Breast epithelium (tissue), 4 donors: ENCODE measurements at regions not wholly inside any gene's neighbourhood (a gene's known extent, or its start where the extent isn't known, plus 50 kb on each side); places are given as distances from the start of the nearest gene placed in this dataset.
A peak's percentile ranks its signal among the peaks of the same experiment; 100 is the strongest.

ENCODE experiments used
- DNase-seq, 2 donors: peaks; one replicate each; pipeline ENCODE4 v3.0.0-alpha.2; 2019; ENCODE audit warnings: low spot score in 2 of 2
- H3K27ac ChIP-seq, 2 donors: fragments of 200-600 bp; sonication (generic) in 1 of 2; one replicate each; pipeline ENCODE4 v1.5.1; 2016 to 2019; ENCODE audit warnings: mild to moderate bottlenecking in 1 of 2
- H3K27me3 ChIP-seq, 2 donors: fragments of 200-600 bp; sonication (generic) in 1 of 2; one replicate each; pipeline versions ENCODE4 v1.5.1 to v1.6.0; 2017 to 2019; ENCODE audit warnings: control low read depth in 1 of 2, mild to moderate bottlenecking in 1 of 2
- H3K36me3 ChIP-seq: fragments of 200-600 bp; one replicate; pipeline ENCODE4 v1.5.1; 2019
- H3K4me1 ChIP-seq, 2 donors: fragments of 200-600 bp; sonication (generic); one replicate each; pipeline ENCODE4 v1.5.1; 2016 to 2019; ENCODE audit warnings: control low read depth in 1 of 2
- H3K4me3 ChIP-seq, 3 donors: fragments of 200-600 bp; sonication (generic); 1 replicate in 2 of 3; 2 replicates in 1 of 3; pipeline ENCODE4 v1.5.1; 2016 to 2019; ENCODE audit warnings: mild to moderate bottlenecking in 3 of 3, moderate library complexity in 2 of 3
- H3K9me3 ChIP-seq, 2 donors: fragments of 200-600 bp; sonication (generic) in 1 of 2; one replicate each; pipeline ENCODE4 v1.5.1; 2016 to 2019; ENCODE audit warnings: control low read depth in 1 of 2
- CTCF ChIP-seq, 3 donors: fragments of 450-650 bp; IDR thresholded peaks; one replicate each; pipeline ENCODE4 v1.5.1; 2016 to 2017; ENCODE audit warnings: antibody characterized with exemption in 3 of 3, mild to moderate bottlenecking in 3 of 3, moderate library complexity in 3 of 3
- POLR2A ChIP-seq: fragments of 450-650 bp; IDR thresholded peaks from one replicate; pipeline ENCODE4 v1.6.1; 2016; ENCODE audit warnings: antibody characterized with exemption, mild to moderate bottlenecking, moderate library complexity
- POLR2AphosphoS5 ChIP-seq, 3 donors: sonication (generic); formaldehyde crosslinking; IDR thresholded peaks; one replicate each; pipeline ENCODE4 v1.6.1; 2017; ENCODE audit warnings: antibody characterized with exemption in 3 of 3
- intact Hi-C: fragments of 100-400 bp; cut with DNase I; formaldehyde crosslinking; loops from one replicate; pipeline ENCODE4 v1.15.1; 2023; ENCODE audit warnings: low total_unique reads

- no peaks in the 10 kb centered on the region for H3K36me3 ChIP-seq
- TF ChIP-seq CTCF (IDR thresholded peaks at IDR 0.05) = no peak
- TF ChIP-seq POLR2AphosphoS5 (IDR thresholded peaks at IDR 0.05) = no peak
- TF ChIP-seq POLR2A = no peak
- peak overlapping the region in 1 of 3 donors; percentile 11 for H3K4me3 ChIP-seq
- no peaks in the 10 kb centered on the region for H3K9me3 ChIP-seq
- no peaks in the 10 kb centered on the region for H3K4me1 ChIP-seq
- DNase-seq = no peak
- intact Hi-C loops = no loop called here
- H3K27ac ChIP-seq = no peak overlapping the region
- no peaks in the 10 kb centered on the region for H3K27me3 ChIP-seq
Observed at GRCh38 chr6:68575765-68576439, 59.2 kb upstream of the ADGRB3 start.

GRCh38 chr6:68572975-68573374 is 62.1 kb upstream of the ADGRB3 start:
- no peak for DNase-seq
- Histone ChIP-seq H3K4me3 (no peak overlapping the region), H3K27me3 (no peaks in the 10 kb centered on the region), H3K36me3 (no peaks in the 10 kb centered on the region), H3K27ac (no peak overlapping the region), H3K4me1 (no peaks in the 10 kb centered on the region), H3K9me3 (peaks cover 0 to 5% of the 10 kb centered on the region in 2 donors)
- intact Hi-C loops = loop anchor here (2.0 kb wide), 1 partner anchor 72 kb away; no protein-coding TSS in a partner anchor
- no peak for TF ChIP-seq CTCF (IDR thresholded peaks at IDR 0.05)
- TF ChIP-seq POLR2A = no peak
- no peak for TF ChIP-seq POLR2AphosphoS5 (IDR thresholded peaks at IDR 0.05)

GRCh38 chr6:68572525-68572924 is 62.6 kb upstream of the ADGRB3 start:
- no peak for DNase-seq
- Histone ChIP-seq H3K9me3 (peaks cover 0 to 9% of the 10 kb centered on the region in 2 donors), H3K27ac (no peak overlapping the region), H3K4me3 (no peak overlapping the region), H3K36me3 (no peaks in the 10 kb centered on the region), H3K27me3 (no peaks in the 10 kb centered on the region), H3K4me1 (no peaks in the 10 kb centered on the region)
- intact Hi-C loops = loop anchor here (2.0 kb wide), 1 partner anchor 72 kb away; no protein-coding TSS in a partner anchor
- TF ChIP-seq POLR2A = no peak
- TF ChIP-seq CTCF (IDR thresholded peaks at IDR 0.05) = no peak
- no peak for TF ChIP-seq POLR2AphosphoS5 (IDR thresholded peaks at IDR 0.05)

- H3K27me3 ChIP-seq = no peaks in the 10 kb centered on the region
- H3K9me3 ChIP-seq = no peaks in the 10 kb centered on the region
- no peak overlapping the region for H3K27ac ChIP-seq
- intact Hi-C loops = no loop called here
- TF ChIP-seq POLR2AphosphoS5 (IDR thresholded peaks at IDR 0.05) = no peak
- DNase-seq = no peak
- no peaks in the 10 kb centered on the region for H3K4me1 ChIP-seq
- no peak overlapping the region for H3K4me3 ChIP-seq
- no peaks in the 10 kb centered on the region for H3K36me3 ChIP-seq
Observed at GRCh38 chr6:68559716-68560115, 75.4 kb upstream of the ADGRB3 start.

GRCh38 chr6:68559070-68559469 is 76.0 kb upstream of the ADGRB3 start:
- H3K36me3 ChIP-seq = no peaks in the 10 kb centered on the region
- intact Hi-C loops = no loop called here

More at GRCh38 chr6:68559070-68559469, 76.0 kb upstream of the ADGRB3 start:
- H3K27me3 ChIP-seq = no peaks in the 10 kb centered on the region
- no peak overlapping the region for H3K27ac ChIP-seq
- no peaks in the 10 kb centered on the region for H3K4me1 ChIP-seq
- no peak overlapping the region for H3K4me3 ChIP-seq
- no peaks in the 10 kb centered on the region for H3K9me3 ChIP-seq
- TF ChIP-seq POLR2AphosphoS5 (IDR thresholded peaks at IDR 0.05) (no peak), POLR2A (no peak), CTCF (IDR thresholded peaks at IDR 0.05) (no peak)
- no peak for DNase-seq
